ENCODE measurements at regions not wholly inside any gene's neighbourhood (a gene's known extent, or its start where the extent isn't known, plus 50 kb on each side); places are given as distances from the start of the nearest gene placed in this dataset.
"Not testable (repeated sequence)": the region's sequence is repeated elsewhere in the genome, so short reads cannot be mapped to it uniquely, and the experiment has no call there.

DNA sequence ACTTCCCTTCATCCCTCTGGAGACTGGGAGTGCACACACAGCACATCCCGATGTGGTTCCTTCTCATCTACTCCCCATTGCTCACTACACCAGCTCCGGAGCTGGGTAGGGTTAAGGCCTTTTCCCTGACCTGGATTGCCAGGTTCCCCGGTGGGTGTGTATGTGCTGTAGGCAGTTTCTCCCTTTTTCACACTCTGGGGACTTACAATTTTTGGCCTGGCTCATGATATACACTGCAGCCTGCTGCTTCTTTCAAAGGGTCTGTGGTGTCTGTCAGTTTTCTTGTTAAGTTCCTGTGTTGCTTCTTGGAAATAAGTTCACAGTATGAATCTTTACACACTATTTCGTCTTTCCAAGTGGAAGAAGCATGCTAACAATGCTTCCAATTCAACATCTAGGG is 405.5 kb downstream of the UTRN start:
- Histone ChIP-seq H2BK5ac (ENCODE audit: insufficient read length, low read length) (no peak overlapping the region), H3K27me3 (ENCODE audit: insufficient read depth, low read length) (no peaks in the 10 kb centered on the region), H3K4me2 (ENCODE audit: insufficient read depth, insufficient read length, low read length) (no peak overlapping the region), H2BK20ac (ENCODE audit: low read depth, low read length, poor library complexity, severe bottlenecking) (no peak overlapping the region), H3K18ac (ENCODE audit: insufficient read length, low read depth, low read length) (no peak overlapping the region), H3K79me2 (ENCODE audit: insufficient read depth, low read length) (no peaks in the 10 kb centered on the region), H3K4me1 (ENCODE audit: insufficient read depth, low read length) (peaks cover 2% of the 10 kb centered on the region; the same call in 1 of the 2 replicates), H3K9me3 (ENCODE audit: control insufficient read depth, low read depth, low read length) (no peaks in the 10 kb centered on the region), H3T11ph (ENCODE audit: low read length) (no peak overlapping the region), H3K9ac (ENCODE audit: extremely low read depth, insufficient read length, low read length) (no peak overlapping the region), H3K27ac (ENCODE audit: insufficient read length, low read depth, low read length) (no peak overlapping the region), H3K14ac (ENCODE audit: insufficient read depth, low read length) (no peak overlapping the region), H2BK12ac (ENCODE audit: insufficient read length, low read depth, low read length) (no peak overlapping the region), H4K20me1 (ENCODE audit: control insufficient read depth, insufficient read depth, insufficient read length) (no peaks in the 10 kb centered on the region), H3K23ac (ENCODE audit: insufficient read length, low read depth, low read length) (no peak overlapping the region), H2BK15ac (ENCODE audit: low read depth, low read length) (no peak overlapping the region), H3K23me2 (ENCODE audit: insufficient read length, low read depth, low read length, poor library complexity, severe bottlenecking) (no peaks in the 10 kb centered on the region), H4K8ac (replicated peaks; ENCODE audit: insufficient read length, low read depth, low read length) (no peak overlapping the region), H2AFZ (ENCODE audit: low read length) (no peak overlapping the region), H4K5ac (ENCODE audit: insufficient read length, low read depth, low read length) (no peak overlapping the region), H3K56ac (ENCODE audit: insufficient read length, low read depth, low read length) (no peak overlapping the region), H2AK5ac (ENCODE audit: insufficient read length, low read length) (no peak overlapping the region), H2BK120ac (ENCODE audit: low read depth, low read length, poor library complexity, severe bottlenecking) (no peak overlapping the region), H4K91ac (ENCODE audit: insufficient read length, low read depth, low read length) (no peak overlapping the region), H3K79me1 (ENCODE audit: insufficient read depth, low read depth, low read length, poor library complexity, severe bottlenecking) (no peaks in the 10 kb centered on the region), H3K4ac (ENCODE audit: low read depth, low read length) (no peak overlapping the region)
- WGBS (ENCODE audit: extremely low coverage, insufficient read length, low lambda C conversion rate): no CpG with 5 or more reads among the region's 4 CpGs
- H3K27me3 Mint-ChIP-seq (ENCODE audit: low read depth): no peaks in the 10 kb centered on the region
- TF ChIP-seq CTCF (conservative IDR thresholded peaks at IDR 0.05): no peak
- no peak overlapping the region for H3K4me3 Mint-ChIP-seq
- no peak for DNase-seq
- H3K9me3 Mint-ChIP-seq: peaks cover 33 to 34% of the 10 kb centered on the region in 2 experiments
- H3K27ac Mint-ChIP-seq: peak overlapping the region in 2 of 3 experiments; percentile 26 to 47; a peak in 2 of 7 replicates
- peaks cover 53 to 57% of the 10 kb centered on the region in 2 experiments for H3K4me1 Mint-ChIP-seq
- peaks cover 22 to 65% (median 38%) of the 10 kb centered on the region in 3 experiments for H3K36me3 Mint-ChIP-seq (ENCODE audit: insufficient read depth in 1 of 3, low read depth in 3 of 3)

DNA sequence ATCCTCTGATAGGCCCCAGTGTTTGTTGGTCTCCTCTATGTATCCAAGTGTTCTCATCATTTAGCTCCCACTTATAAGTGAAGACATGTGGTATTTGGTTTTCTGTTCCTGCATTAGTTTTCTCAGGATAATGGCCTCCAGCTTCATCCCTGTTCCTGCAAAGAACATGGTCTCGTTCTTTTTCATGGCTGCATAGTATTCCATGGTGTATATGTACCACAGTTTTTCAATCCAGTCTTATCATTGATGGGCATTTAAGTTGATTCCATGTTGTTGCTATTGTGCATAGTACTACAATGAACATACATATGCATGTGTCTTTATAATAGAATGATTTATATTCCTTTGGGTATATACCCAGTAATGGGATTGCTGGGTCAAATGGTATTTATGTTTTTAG is 406.9 kb downstream of the UTRN start:
- H3K4me1 Mint-ChIP-seq: peaks cover 44 to 48% of the 10 kb centered on the region in 2 experiments
- H3K9me3 Mint-ChIP-seq: peaks cover 28 to 30% of the 10 kb centered on the region in 2 experiments
- H3T11ph ChIP-seq (ENCODE audit: low read length); H3K18ac ChIP-seq (ENCODE audit: insufficient read length, low read depth, low read length); H4K20me1 ChIP-seq (ENCODE audit: control insufficient read depth, insufficient read depth, insufficient read length); H3K4me3 Mint-ChIP-seq; H3K4ac ChIP-seq (ENCODE audit: low read depth, low read length); H3K27ac Mint-ChIP-seq; H2BK120ac ChIP-seq (ENCODE audit: low read depth, low read length, poor library complexity, severe bottlenecking); H3K79me2 ChIP-seq (ENCODE audit: insufficient read depth, low read length); H3K27ac ChIP-seq (ENCODE audit: insufficient read length, low read depth, low read length); H2BK5ac ChIP-seq (ENCODE audit: insufficient read length, low read length); H2BK15ac ChIP-seq (ENCODE audit: low read depth, low read length); H2AK5ac ChIP-seq (ENCODE audit: insufficient read length, low read length); H2BK20ac ChIP-seq (ENCODE audit: low read depth, low read length, poor library complexity, severe bottlenecking); H3K23me2 ChIP-seq (ENCODE audit: insufficient read length, low read depth, low read length, poor library complexity, severe bottlenecking); H3K4me1 ChIP-seq (ENCODE audit: insufficient read depth, low read length); H2BK12ac ChIP-seq (ENCODE audit: insufficient read length, low read depth, low read length); H3K79me1 ChIP-seq (ENCODE audit: insufficient read depth, low read depth, low read length, poor library complexity, severe bottlenecking); H4K91ac ChIP-seq (ENCODE audit: insufficient read length, low read depth, low read length); H3K23ac ChIP-seq (ENCODE audit: insufficient read length, low read depth, low read length); H3K14ac ChIP-seq (ENCODE audit: insufficient read depth, low read length); H4K5ac ChIP-seq (ENCODE audit: insufficient read length, low read depth, low read length); H3K27me3 Mint-ChIP-seq (ENCODE audit: low read depth); H3K9ac ChIP-seq (ENCODE audit: extremely low read depth, insufficient read length, low read length); H4K8ac ChIP-seq (replicated peaks; ENCODE audit: insufficient read length, low read depth, low read length); H3K4me2 ChIP-seq (ENCODE audit: insufficient read depth, insufficient read length, low read length); H3K9me3 ChIP-seq (ENCODE audit: control insufficient read depth, low read depth, low read length); DNase-seq; H2AFZ ChIP-seq (ENCODE audit: low read length); H3K56ac ChIP-seq (ENCODE audit: insufficient read length, low read depth, low read length); H3K27me3 ChIP-seq (ENCODE audit: insufficient read depth, low read length): not testable (repeated sequence)
- WGBS (ENCODE audit: extremely low coverage, insufficient read length, low lambda C conversion rate): no CpG with 5 or more reads among the region's 1 CpG
- peaks cover 16 to 52% (median 27%) of the 10 kb centered on the region in 3 experiments for H3K36me3 Mint-ChIP-seq (ENCODE audit: insufficient read depth in 1 of 3, low read depth in 3 of 3)

Measured in H9 (cell line).